Neural progenitor cell (in vitro differentiated cells): ENCODE measurements at regions not wholly inside any gene's neighbourhood (a gene's known extent, or its start where the extent isn't known, plus 50 kb on each side); places are given as distances from the start of the nearest gene placed in this dataset.

Experiments
- DNase-seq: peaks from one replicate; pipeline ENCODE4 v3.0.0-alpha.2; 2016; ENCODE audit warnings: low spot score
- H2AFZ ChIP-seq: fragments of 200-600 bp; sonication (generic); replicated peaks from 2 replicates; pipeline ENCODE4 v1.6.1; 2016; ENCODE audit warnings: antibody characterized with exemption
- H3F3A ChIP-seq: fragments of 200-600 bp; sonication (generic); 2 replicates; pipeline ENCODE4 v1.6.1; 2016; ENCODE audit warnings: antibody characterized with exemption, low read depth
- H3K27ac ChIP-seq: fragments of 200-600 bp; sonication (generic); 2 replicates; pipeline ENCODE4 v1.5.1; 2016; ENCODE audit warnings: mild to moderate bottlenecking
- H3K27me3 ChIP-seq: fragments of 200-600 bp; sonication (generic); 2 replicates; pipeline ENCODE4 v1.6.1; 2016; ENCODE audit warnings: mild to moderate bottlenecking, moderate library complexity
- H3K36me3 ChIP-seq: fragments of 200-600 bp; sonication (generic); 2 replicates; pipeline ENCODE4 v1.5.1; 2016
- H3K4me1 ChIP-seq: fragments of 200-600 bp; sonication (generic); 2 replicates; pipeline ENCODE4 v1.6.1; 2016; ENCODE audit warnings: mixed run types
- H3K4me2 ChIP-seq: fragments of 200-600 bp; sonication (generic); 2 replicates; pipeline ENCODE4 v1.6.1; 2016
- H3K4me3 ChIP-seq: fragments of 200-600 bp; sonication (generic); 2 replicates; pipeline ENCODE4 v1.5.1; 2016
- H3K79me2 ChIP-seq: fragments of 200-600 bp; sonication (generic); 2 replicates; pipeline ENCODE4 v1.6.1; 2016; ENCODE audit warnings: low read depth
- H3K9ac ChIP-seq: fragments of 200-600 bp; sonication (generic); 2 replicates; pipeline ENCODE4 v1.6.1; 2016
- H3K9me3 ChIP-seq: fragments of 200-600 bp; sonication (generic); 2 replicates; pipeline ENCODE4 v1.5.1; 2016; ENCODE audit warnings: low read depth
- H4K20me1 ChIP-seq: fragments of 200-600 bp; sonication (generic); 2 replicates; pipeline ENCODE4 v1.6.1; 2016; ENCODE audit warnings: low read depth
- H3K27ac Mint-ChIP-seq: 3 replicates; pipeline ENCODE4 v1.8.0; 2021; ENCODE audit warnings: mixed read lengths
- H3K27me3 Mint-ChIP-seq: 2 replicates; pipeline ENCODE4 v1.8.0; 2022; ENCODE audit warnings: low read depth, mild to moderate bottlenecking, inconsistent platforms, moderate library complexity, mixed read lengths; ENCODE audit not compliant: insufficient read depth
- H3K36me3 Mint-ChIP-seq: 3 replicates; pipeline ENCODE4 v1.8.0; 2021; ENCODE audit warnings: mixed read lengths
- H3K4me1 Mint-ChIP-seq: 3 replicates; pipeline ENCODE4 v1.8.0; 2021; ENCODE audit warnings: mixed read lengths
- H3K4me3 Mint-ChIP-seq: 3 replicates; pipeline ENCODE4 v1.8.0; 2021; ENCODE audit warnings: mild to moderate bottlenecking, moderate library complexity, mixed read lengths
- H3K9me3 Mint-ChIP-seq: 3 replicates; pipeline ENCODE4 v1.8.0; 2020; ENCODE audit warnings: mixed read lengths
- EZH2 ChIP-seq: fragments of 200-600 bp; sonication (generic); IDR thresholded peaks from 2 replicates; pipeline ENCODE4 v1.6.1; 2017; ENCODE audit warnings: antibody characterized with exemption, mild to moderate bottlenecking, moderate library complexity
- EZH2phosphoT487 ChIP-seq: fragments of 200-600 bp; sonication (generic); IDR thresholded peaks from 2 replicates; pipeline ENCODE4 v1.6.1; 2017; ENCODE audit warnings: antibody characterized with exemption
- TF ChIP-seq, protein P1 (sequence below): fragments of 200-600 bp; sonication (generic); IDR thresholded peaks from 2 replicates; pipeline ENCODE4 v1.5.1; 2017; ENCODE audit warnings: antibody characterized with exemption, mild to moderate bottlenecking

DNA sequence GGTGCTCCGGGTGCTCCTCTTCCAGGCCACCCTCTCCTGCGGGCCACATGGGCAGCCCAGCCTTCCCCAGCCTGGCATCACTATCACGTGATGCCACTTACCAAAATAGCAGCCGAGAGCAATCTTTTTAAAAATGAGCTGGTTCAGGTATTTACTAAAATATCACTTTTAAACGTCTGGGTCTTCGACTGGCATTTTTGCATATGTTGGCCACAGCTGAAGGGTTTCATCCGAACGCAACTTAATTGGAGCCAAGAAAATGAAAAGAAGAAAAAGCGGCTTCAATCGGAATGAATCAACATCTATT is 94.6 kb upstream of the ANO1 start:
- DNase-seq, result no peak
- Histone ChIP-seq H3K9ac (no peak overlapping the region), H3K4me2 (no peak overlapping the region), H3K27ac (no peak overlapping the region), H3K36me3 (no peaks in the 10 kb centered on the region), H2AFZ (no peak overlapping the region), H3K9me3 (no peaks in the 10 kb centered on the region), H3K79me2 (no peaks in the 10 kb centered on the region), H3K27me3 (peaks cover 70% of the 10 kb centered on the region), H3K4me3 (no peak overlapping the region), H4K20me1 (peaks cover 21% of the 10 kb centered on the region), H3K4me1 (peaks cover 35% of the 10 kb centered on the region), H3F3A (peaks cover 16% of the 10 kb centered on the region)
- Mint-ChIP-seq H3K36me3 (no peaks in the 10 kb centered on the region), H3K4me3 (no peak overlapping the region), H3K27ac (no peak overlapping the region), H3K4me1 (peaks cover 44% of the 10 kb centered on the region), H3K9me3 (no peaks in the 10 kb centered on the region), H3K27me3 (peaks cover 38% of the 10 kb centered on the region)
- no peak for TF ChIP-seq EZH2phosphoT487
- TF ChIP-seq, protein P1, sequence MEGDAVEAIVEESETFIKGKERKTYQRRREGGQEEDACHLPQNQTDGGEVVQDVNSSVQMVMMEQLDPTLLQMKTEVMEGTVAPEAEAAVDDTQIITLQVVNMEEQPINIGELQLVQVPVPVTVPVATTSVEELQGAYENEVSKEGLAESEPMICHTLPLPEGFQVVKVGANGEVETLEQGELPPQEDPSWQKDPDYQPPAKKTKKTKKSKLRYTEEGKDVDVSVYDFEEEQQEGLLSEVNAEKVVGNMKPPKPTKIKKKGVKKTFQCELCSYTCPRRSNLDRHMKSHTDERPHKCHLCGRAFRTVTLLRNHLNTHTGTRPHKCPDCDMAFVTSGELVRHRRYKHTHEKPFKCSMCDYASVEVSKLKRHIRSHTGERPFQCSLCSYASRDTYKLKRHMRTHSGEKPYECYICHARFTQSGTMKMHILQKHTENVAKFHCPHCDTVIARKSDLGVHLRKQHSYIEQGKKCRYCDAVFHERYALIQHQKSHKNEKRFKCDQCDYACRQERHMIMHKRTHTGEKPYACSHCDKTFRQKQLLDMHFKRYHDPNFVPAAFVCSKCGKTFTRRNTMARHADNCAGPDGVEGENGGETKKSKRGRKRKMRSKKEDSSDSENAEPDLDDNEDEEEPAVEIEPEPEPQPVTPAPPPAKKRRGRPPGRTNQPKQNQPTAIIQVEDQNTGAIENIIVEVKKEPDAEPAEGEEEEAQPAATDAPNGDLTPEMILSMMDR, result no peak
- TF ChIP-seq EZH2, result no peak

DNA sequence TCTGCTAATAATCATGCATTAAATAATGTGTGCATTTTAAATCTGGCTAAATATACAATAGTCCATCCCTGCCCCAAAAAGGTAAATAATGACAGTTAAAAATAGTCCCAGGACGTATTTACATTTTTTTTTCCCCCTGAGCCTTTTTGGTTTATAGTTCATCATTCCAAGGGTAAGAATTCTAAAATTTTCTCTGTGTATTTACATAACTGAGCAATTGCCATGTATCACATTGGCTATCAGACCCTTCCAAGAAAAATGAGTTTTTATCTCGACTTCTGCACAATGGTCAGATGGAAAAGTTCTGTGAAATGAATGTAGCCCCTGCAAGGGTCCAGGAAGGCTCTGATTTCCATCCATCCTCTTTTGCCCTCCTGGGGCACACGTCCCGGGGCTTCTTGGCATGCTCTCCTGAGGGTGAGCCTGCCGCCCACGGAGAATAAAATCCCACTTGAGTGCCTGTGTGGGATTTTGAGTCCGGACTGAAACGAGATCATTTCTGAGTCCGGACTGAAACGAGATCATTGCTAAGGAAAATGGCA is 94.1 kb upstream of the ANO1 start:
- Mint-ChIP-seq H3K27ac (no peak overlapping the region), H3K27me3 (peaks cover 39% of the 10 kb centered on the region), H3K4me1 (peaks cover 41% of the 10 kb centered on the region), H3K9me3 (no peaks in the 10 kb centered on the region), H3K36me3 (no peaks in the 10 kb centered on the region), H3K4me3 (peak overlapping the region; percentile 27)
- Histone ChIP-seq H2AFZ (no peak overlapping the region), H3F3A (peaks cover 16% of the 10 kb centered on the region), H3K4me3 (no peak overlapping the region), H3K36me3 (no peaks in the 10 kb centered on the region), H3K9ac (no peak overlapping the region), H3K4me2 (peak overlapping the region; percentile 83), H3K27ac (no peak overlapping the region), H3K4me1 (peaks cover 32% of the 10 kb centered on the region), H3K9me3 (no peaks in the 10 kb centered on the region), H4K20me1 (peaks cover 21% of the 10 kb centered on the region), H3K79me2 (no peaks in the 10 kb centered on the region), H3K27me3 (peaks cover 74% of the 10 kb centered on the region)
- TF ChIP-seq EZH2phosphoT487, result no peak
- no peak for TF ChIP-seq EZH2
- TF ChIP-seq, protein P1, result no peak
- no peak for DNase-seq

DNA sequence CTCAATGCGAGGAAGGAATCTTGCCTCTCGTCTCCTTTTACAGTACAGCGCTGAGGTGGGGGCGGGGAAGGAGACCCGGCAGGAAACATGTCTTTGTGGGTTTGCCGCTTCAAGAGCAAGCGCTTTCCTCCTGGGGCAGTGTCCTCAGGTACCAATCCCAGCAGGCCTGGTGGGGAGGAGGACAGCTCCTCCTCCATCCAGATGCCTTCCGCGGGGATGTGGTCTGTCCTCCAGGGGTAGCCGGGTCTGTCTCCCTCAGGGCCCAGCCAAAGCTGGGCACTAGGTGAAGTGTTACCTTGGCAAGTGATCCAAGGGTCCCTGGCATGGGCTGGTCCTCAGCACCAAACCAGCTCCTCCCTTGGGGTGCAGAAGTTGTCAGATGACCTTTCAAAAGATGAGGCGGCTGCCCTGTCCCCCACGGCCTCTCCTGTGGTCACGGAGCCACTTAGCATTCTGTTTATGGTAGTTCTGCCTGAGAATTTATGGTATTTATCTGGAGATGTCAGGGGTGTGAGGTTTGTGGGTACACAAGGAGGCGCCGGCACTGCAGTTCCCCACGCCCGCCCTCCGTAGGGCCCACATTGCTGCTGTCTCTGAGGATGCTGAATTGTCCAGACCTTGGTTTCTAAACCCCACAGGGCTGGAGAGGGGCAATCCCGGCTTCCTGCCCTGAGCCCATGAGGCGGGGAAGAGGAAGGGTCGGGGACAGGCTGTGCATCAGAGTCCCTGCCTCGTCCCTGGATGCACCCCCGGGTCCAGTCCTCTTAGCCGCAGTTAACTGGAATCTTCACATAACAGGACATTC is 93.5 kb upstream of the ANO1 start:
- H3K27ac Mint-ChIP-seq, result no peak overlapping the region
- H3K4me1 Mint-ChIP-seq, result peaks cover 40% of the 10 kb centered on the region
- H3K27ac ChIP-seq, result no peak overlapping the region
- H3K9me3 Mint-ChIP-seq, result no peaks in the 10 kb centered on the region
- peaks cover 32% of the 10 kb centered on the region for H3K4me1 ChIP-seq
- peak overlapping the region; percentile 83 for H3K4me2 ChIP-seq
- H3K9ac ChIP-seq, result no peak overlapping the region
- peak; percentile 59 for DNase-seq
- H3K9me3 ChIP-seq, result no peaks in the 10 kb centered on the region
- TF ChIP-seq EZH2 (no peak), EZH2phosphoT487 (peak; percentile 14)
- H3K27me3 Mint-ChIP-seq, result peaks cover 44% of the 10 kb centered on the region
- H3F3A ChIP-seq, result peaks cover 16% of the 10 kb centered on the region
- no peaks in the 10 kb centered on the region for H3K36me3 Mint-ChIP-seq
- peaks cover 81% of the 10 kb centered on the region for H3K27me3 ChIP-seq
- H3K4me3 Mint-ChIP-seq, result peak overlapping the region; percentile 73
- no peak overlapping the region for H2AFZ ChIP-seq
- H4K20me1 ChIP-seq, result peaks cover 21% of the 10 kb centered on the region
- no peaks in the 10 kb centered on the region for H3K79me2 ChIP-seq
- no peak overlapping the region for H3K4me3 ChIP-seq
- H3K36me3 ChIP-seq, result no peaks in the 10 kb centered on the region

DNA sequence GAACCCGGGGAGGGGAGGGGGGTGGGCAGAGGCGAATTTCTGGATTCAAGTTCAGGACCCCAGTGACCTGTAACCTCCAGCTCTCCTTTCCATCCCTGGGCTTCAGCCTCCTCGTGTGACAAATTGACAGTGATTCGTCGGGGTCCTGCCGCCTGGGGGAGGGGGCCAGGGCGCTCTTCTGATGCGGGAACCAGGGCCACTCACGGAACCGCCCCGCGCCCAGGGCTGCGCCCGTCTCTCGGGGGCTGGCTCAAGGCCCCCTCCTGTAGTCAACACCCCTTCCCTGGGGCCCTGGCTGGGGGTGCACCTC is 92.8 kb upstream of the ANO1 start:
- Mint-ChIP-seq H3K27me3 (peaks cover 45% of the 10 kb centered on the region), H3K27ac (no peak overlapping the region), H3K36me3 (no peaks in the 10 kb centered on the region), H3K4me1 (peaks cover 38% of the 10 kb centered on the region), H3K9me3 (no peaks in the 10 kb centered on the region), H3K4me3 (no peak overlapping the region)
- H4K20me1 ChIP-seq, result peaks cover 21% of the 10 kb centered on the region
- H3K9me3 ChIP-seq, result no peaks in the 10 kb centered on the region
- H3K4me3 ChIP-seq, result peak overlapping the region; percentile 49
- no peaks in the 10 kb centered on the region for H3K79me2 ChIP-seq
- H3K27ac ChIP-seq, result no peak overlapping the region
- no peak for DNase-seq
- no peak overlapping the region for H3K9ac ChIP-seq
- TF ChIP-seq, protein P1, result no peak
- TF ChIP-seq EZH2 (no peak), EZH2phosphoT487 (no peak)
- H3K4me2 ChIP-seq, result peak overlapping the region; percentile 83
- H2AFZ ChIP-seq, result no peak overlapping the region
- peaks cover 32% of the 10 kb centered on the region for H3K4me1 ChIP-seq
- peaks cover 87% of the 10 kb centered on the region for H3K27me3 ChIP-seq
- peaks cover 16% of the 10 kb centered on the region for H3F3A ChIP-seq
- H3K36me3 ChIP-seq, result no peaks in the 10 kb centered on the region
